ENCODE measurements at regions not wholly inside any gene's neighbourhood (a gene's known extent, or its start where the extent isn't known, plus 50 kb on each side); places are given as distances from the start of the nearest gene placed in this dataset.

DNA sequence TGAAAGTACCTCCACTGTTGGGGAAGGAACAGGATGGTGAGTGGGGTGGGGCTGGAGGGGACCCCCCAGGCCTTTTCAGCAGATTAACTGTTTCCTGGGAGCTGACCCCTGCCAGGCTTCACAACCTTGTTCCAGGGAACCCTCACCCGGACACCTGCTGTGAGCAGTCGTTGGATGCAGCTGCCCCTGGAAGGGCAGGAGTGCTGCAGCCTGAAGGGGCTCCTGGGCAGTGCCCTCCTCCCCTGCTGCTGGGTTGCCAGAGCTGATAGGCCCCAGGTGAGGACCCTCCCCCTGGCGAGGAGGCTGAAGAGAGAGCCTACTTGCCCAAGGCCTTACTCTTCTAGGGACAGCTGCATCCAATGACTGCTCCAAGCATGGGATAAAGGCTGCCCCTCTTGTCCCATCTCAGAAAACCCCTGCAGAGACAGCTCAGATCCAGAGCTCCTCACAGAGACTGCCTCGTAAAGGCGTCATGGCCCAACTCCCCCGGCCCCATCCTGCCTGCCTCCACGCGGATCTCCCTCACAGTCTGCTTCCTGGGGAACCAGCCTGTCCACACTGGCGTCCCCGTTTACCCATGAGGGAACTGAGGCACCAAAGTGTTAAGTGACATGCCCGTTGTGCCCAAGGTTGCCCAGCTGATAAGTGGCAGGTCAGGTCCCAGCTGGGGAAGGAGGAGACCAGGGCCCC, 193.4 kb upstream of the LINGO1 start:
- no peak overlapping the region for H3K4me3 ChIP-seq (ENCODE audit: low read depth, low read length)
- TF ChIP-seq CTCF (IDR thresholded peaks at IDR 0.05; ENCODE audit: low read depth, low read length, missing control alignments) = no peak
- DNase-seq (ENCODE audit: low read depth) = no peak

GRCh38 chr15:77825546-77825945, 192.8 kb upstream of the LINGO1 start:
- H3K4me3 ChIP-seq (ENCODE audit: low read depth, low read length) = no peak overlapping the region
- DNase-seq (ENCODE audit: low read depth) = no peak
- no peak for TF ChIP-seq CTCF (IDR thresholded peaks at IDR 0.05; ENCODE audit: low read depth, low read length, missing control alignments)

- DNase-seq (ENCODE audit: low read depth) = no peak
Measured at GRCh38 chr15:77825252-77825542, 192.5 kb upstream of the LINGO1 start.

DNA sequence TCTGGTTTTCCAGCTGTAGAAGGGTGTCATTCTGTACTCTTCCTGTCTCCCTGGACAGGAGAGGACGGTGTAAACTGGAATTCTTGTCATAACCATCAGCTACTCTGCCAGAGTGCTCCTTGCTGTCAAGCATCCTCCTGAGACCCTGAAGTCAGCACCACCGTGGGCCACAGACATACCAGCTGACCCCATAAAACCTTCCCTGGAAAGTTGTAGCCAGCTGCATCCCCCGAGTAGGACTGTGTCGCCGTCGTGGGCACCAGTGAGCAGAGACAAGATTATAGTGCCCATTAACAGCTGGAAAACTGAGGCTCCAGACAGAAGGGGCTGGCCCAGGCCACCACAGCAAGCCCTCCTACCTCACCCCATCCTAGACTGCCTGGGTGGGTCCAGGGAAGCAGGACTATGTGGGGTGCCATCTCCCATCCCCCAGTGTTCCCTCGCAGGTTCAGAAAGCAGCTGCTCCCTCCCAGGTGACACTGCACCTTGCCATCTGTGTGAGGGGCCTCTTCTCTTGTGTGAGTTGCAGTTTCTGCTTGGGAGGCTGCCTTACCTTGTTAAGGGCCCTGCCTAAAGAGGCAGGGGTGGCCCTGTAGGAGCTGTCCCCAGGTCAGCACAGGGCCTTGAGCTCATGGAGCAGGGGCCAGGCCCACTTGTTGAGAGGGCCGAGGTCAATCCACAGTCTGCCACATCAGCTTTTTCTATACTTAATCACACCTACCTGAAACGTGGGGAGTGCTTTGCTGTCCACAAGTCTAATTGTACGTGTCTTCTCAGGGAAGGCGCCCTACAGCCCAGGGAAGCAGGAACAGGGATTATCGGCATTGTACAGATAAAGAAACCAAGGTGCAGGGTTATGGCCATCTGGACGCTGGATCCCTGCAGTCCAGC, 191.9 kb upstream of the LINGO1 start:
- DNase-seq (ENCODE audit: low read depth) = no peak
- no peak overlapping the region for H3K4me3 ChIP-seq (ENCODE audit: low read depth, low read length)
- no peak for TF ChIP-seq CTCF (IDR thresholded peaks at IDR 0.05; ENCODE audit: low read depth, low read length, missing control alignments)

More at GRCh38 chr15:77825252-77825542, 192.5 kb upstream of the LINGO1 start:
- H3K4me3 ChIP-seq (ENCODE audit: low read depth, low read length) = no peak overlapping the region
- TF ChIP-seq CTCF (IDR thresholded peaks at IDR 0.05; ENCODE audit: low read depth, low read length, missing control alignments) = no peak

DNA sequence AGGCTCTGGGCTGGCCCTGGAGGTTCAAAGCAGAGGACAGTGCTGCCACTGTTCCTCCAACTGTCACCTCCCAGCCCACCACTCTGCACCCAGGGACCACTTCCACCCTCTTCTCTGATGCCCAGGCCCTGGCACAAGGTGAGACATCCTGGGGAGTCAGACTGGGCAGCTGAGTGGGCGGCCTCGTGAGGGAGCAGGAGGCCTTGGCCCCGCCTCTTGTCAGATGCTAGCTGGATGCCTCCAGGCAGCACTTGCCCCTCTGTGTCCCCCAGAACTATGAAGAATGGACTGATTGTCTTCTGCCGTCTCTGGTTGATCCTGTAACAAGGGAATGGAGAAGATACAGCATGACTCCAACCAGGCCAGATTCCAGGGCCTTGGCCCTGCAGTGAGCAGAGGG, 191.0 kb upstream of the LINGO1 start:
- TF ChIP-seq CTCF (IDR thresholded peaks at IDR 0.05; ENCODE audit: low read depth, low read length, missing control alignments) = no peak
- H3K4me3 ChIP-seq (ENCODE audit: low read depth, low read length) = no peak overlapping the region
- no peak for DNase-seq (ENCODE audit: low read depth)

DNA sequence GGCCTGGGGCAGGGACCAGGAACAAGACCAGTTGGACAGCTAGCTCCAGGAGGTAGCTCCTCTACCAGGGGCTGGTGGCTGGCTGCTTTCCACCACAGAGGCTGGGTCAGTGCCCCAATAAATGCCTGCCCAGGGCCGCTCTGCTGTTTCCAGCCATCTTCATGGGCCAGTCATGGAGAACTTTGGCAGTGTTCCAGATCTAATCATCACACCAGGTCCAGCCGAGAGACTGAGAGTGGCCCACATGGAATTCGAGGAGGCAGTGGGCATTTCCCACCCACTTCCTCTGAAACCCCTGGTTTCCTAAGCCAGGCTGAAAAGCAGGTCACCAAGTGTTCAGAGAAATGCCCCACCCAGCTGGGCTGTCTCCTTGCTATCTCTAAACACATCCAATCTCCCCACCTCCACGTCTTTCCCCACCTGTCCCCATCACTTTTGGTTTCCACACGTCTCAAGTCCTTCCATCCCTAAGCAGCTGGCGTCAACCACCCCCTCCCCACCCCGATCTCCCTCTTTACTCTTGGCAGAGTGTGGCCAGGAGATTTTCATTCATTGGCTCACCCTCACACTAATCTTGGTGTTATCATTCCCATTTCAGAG, 190.0 kb upstream of the LINGO1 start:
- no peak for DNase-seq (ENCODE audit: low read depth)
- TF ChIP-seq CTCF (IDR thresholded peaks at IDR 0.05; ENCODE audit: low read depth, low read length, missing control alignments) = no peak
- H3K4me3 ChIP-seq (ENCODE audit: low read depth, low read length) = no peak overlapping the region
